HG02623 (cell line): ENCODE measurements at regions not wholly inside any gene's neighbourhood (a gene's known extent, or its start where the extent isn't known, plus 50 kb on each side); places are given as distances from the start of the nearest gene placed in this dataset.
A peak's percentile ranks its signal among the peaks of the same experiment; 100 is the strongest.

ENCODE experiments used
- ATAC-seq: cut with Tn5 transposase; IDR thresholded peaks from one replicate; pipeline ENCODE4 v1.9.1; 2021; ENCODE audit warnings: moderate library complexity; ENCODE audit not compliant: unreplicated experiment

DNA sequence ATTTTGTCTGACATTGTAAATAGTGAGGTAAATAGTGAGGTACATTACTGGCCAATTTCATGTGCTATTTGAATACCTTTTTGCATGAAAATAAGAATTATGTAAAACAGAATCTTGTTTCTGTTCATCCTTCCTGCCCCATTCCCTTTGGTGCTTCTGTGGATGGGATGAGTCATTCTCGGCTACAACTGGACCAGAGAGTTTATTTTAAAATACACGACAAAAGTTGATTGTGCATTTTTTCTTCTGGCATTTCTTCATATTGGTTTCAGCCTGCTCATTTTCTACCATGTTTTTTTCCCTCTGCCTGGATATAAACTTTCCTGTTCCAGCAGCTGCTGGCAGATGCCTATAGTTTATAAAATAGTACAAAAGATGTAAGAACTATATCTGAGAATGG, 107.5 kb downstream of the CYSLTR2 start:
- ATAC-seq, result no peak

DNA sequence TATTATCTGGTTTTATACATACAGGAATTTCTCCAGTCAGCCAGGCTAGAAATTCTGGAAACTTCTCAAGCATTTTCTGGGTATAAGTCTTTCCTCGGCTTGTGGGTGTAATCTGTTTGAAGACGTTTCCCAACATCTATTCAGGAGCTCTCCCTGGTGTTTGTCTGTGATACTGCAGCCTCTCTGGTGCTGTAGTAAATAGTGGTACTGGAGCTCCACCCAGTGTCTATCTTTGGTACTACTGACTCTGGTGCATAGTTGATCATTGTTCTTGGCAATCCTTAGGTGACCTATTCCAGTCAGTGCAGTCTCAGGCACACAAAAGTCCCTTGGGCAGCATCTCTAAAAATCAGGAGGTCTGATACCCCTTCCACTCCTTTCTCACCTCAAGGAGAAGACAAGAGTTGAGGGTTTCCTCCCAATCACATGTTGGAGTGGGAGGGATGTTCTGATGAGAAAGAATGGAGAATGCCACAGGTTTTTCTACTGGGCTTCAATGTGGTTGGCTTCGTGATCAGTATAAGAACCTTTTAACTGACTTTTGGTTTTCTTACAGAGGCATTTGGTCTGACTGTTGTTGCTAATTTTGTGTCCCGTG, 115.5 kb downstream of the CYSLTR2 start:
- peak; percentile 86 for ATAC-seq

DNA sequence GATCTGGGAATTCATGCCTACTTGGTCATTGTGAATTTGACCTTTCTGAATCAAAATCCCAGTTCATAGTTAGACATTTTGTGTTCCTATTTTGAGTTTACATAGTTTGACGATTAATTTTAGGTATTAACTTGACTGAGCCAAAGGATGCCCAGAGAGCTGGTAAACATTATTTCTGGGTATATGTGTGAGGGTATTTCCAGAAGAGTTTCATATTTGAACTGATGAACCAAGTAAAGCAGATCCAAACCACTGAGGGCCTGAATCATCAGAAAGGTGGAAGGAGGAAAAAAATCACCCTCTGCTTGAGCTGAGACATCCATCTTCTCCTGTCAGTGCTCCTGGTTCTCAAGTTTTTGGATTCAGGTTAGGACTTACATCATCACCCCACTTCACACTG, 116.6 kb downstream of the CYSLTR2 start:
- ATAC-seq, result no peak

DNA sequence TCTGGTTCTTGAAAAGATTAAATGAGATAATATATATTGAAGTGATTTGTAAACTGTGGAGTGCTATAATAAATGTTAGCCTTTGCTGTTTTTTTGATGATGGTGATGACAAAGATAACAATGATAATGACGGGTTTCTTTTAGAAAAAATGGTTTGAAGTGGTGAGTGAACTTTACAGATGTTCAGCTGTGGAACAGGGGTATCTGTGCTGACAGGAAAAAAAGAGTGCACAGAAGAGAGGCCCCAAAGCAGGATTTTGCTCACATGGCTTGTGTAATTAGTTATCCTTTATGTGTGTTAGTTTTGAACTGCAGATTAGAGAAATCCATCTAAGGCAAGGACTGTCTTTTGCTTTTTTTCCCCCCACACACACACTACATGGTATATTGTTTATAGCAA, 119.2 kb downstream of the CYSLTR2 start:
- no peak for ATAC-seq

DNA sequence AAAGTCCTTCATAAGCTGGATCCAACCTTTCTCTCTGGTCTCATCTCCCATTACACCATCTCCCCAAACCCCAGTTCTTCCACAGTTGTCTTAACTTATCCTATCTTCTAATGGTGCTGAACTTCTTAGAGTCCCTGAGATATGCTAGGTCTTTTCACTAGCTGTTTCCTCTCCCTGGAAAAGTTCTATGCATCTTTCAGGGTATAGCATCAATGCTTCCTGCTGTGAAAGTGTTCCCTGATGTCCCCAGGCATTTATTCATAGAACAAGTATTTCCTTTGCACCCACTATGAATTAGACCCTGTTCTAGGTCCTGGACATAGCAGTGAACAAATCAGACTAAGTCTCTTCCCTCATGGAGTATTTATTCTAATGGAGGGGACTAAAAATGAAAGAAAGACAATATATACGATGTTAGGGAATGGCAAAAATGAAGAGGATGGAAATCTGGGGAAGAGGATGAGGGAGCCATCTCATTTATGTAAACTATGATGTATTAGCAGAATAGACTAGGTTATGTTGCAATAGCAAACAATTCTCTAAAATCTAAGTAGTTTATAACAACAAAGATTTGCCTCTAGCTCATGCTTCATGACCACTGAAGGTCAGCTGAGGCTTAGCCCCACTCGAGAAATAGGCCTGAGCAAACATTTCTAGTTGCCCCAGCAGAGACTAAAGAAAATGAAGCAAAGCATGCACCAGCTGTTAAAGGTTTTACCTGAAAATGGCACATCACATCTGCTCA, 120.0 kb downstream of the CYSLTR2 start:
- ATAC-seq, result no peak

DNA sequence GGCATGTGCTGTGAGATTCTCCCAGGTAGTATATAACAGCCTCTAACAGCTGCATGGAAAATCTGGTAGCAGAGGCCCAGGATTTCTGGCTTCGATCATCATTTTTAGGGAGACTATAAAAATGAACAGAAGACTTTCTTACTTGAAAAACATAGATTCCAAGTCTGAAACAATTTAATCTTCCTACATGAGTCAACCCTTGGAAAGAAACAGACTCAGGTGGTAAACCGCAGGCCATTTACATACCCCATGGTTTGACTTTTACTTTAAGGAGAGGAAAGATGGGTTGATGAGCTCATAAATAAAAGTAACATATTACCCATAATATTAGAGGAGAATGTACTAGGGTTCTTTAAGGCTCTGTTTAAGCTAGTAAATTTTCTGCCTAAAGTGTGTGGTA, 121.6 kb downstream of the CYSLTR2 start:
- no peak for ATAC-seq

DNA sequence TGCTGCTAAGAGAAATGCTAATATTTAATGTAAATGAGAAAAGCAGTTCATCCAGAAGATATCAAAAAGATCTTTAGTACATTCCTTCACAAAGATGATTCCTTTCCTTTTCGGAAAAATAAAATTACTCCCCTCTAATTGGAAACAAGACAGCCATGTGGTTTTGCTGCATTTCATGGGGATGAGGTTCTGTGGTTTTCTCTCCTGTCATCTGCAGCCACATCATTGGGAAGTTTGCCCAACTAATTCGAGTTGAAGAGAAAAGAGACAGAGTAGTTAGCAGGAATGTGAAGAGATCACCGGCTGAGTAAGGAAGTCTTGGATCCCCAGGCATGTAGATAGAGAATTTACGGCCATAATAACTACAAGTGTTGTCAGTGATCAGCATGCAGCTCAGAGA, 122.1 kb downstream of the CYSLTR2 start:
- ATAC-seq, result no peak

DNA sequence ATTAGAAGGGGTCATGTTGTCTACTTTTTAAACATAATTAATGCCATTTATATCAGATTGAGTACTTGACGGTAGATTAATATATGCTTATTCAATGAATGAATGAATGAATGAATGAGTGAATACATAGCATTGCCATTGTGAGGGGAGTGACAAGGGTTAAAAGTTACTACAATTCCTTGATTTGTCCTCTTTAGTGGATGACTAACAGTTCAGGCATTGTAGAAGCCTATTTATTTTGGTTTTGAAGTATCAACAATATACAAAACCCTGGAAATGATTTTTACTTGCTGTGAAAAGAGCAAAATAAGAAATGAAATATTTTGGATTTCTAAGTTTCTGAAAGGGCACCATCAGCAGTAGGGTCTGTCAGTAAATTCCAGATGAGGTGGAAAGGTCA, 122.7 kb downstream of the CYSLTR2 start:
- no peak for ATAC-seq

DNA sequence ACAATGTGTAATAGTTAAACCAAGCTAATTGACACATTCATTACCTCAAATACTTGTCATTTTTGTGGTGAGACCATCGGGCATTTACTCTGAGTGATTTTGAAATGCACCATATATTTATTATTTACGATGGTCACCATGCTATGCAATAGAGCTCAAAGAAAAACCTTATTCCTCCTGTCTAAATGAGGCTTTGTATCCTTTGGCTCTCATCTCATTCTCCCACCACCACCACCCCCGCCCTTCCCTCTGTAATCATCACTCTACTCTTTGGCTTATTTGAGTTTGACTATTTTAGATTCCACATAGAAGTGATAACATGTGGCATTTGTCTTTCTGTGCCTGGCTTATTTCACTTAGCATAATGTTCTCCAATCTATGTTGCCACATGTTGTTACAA, 124.9 kb downstream of the CYSLTR2 start:
- no peak for ATAC-seq

DNA sequence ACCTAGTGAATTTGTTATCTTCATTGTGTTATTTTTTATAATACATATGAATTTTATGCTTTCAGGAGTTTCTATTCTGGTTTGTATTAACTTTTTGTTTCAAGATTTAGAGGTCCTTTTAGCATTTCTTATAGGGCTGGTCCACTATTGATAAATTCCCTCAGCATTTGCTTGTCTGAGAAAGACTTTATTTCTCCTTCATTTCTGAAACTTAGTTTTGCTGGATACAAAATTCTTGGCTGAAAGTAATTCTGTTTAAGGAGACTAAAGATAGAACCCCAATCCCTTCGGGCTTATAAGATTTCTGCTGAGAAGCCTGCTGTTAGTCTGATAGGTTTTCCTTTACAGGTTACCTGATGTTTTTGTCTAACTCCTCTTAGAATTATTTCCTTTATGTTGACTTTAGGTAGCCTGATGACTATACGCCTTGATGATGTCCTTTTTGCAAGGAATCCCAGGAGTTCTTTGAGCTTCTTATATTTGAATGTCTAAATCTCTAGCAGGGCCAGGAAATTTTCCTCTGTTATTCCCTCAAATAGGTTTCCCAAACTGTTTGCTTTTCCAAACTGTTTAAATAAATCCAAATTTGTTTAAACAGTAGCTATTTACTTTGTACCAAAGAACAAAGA, 127.1 kb downstream of the CYSLTR2 start:
- no peak for ATAC-seq

DNA sequence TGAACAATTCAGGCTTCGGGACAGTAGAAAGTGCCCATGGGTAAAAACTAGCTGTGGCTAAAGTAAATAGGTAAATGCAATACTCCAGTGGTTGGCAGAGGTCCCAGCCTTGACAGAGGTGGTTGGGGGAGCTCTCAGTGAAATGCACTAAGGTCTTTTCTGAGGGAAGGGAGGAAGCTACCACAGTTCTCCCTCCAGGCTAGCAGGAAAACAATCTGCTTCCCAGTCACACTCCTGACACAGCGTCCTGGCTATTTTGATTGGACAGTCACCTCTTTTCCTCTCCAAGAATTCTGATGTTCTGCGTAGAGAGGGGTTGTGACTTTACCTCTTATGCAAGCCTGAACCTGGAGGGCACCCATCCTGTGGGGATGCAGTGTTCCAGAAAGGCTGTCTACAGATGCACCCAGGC, 128.7 kb downstream of the CYSLTR2 start:
- no peak for ATAC-seq

DNA sequence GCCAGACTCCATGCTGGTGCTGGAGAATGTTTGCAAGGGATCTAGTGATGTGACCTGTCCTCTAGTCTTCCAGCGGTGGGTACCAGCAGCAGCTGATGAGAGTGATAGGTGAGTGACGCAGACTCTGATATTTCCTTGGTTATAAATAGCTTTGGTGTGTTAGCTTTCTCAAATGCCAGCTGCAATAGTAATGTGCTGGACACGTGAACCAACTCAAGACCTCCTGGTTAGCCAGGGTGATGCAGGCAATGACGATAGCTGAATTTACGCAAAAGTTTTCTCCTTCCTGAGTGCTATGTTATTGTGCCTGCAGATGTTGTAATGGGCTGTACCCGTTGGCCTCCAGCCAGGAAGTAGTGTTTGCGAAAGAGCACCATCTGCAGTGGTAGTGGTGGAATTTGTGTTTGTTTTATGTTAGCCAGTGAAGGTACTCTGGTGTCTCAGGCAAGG, 129.5 kb downstream of the CYSLTR2 start:
- ATAC-seq, result no peak

DNA sequence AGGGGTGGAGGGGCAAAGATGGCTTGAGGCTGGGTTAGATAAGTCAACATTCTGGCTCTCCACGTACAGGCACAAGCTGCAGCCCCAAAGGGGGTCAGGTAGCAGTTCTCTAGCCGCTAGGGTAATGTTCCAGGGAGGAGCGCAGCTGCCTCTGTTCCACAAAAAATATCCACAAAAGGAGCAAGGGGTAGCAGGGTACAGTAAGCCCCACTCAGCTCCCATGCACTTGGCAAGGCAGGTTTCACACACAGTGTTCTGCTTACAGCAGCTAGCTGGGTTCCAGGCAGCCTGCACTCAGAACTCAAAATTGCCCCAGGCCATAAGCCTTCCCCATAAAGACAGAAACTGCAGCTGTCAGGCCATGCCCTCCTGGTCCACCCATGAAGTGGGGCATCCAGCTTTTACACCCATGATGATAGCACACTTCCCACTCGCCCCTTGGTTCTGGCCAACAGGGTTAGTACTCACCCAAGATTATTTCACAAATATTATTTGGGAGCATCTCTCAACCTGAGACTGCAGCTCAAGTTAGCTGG, 130.0 kb downstream of the CYSLTR2 start:
- ATAC-seq, result no peak

DNA sequence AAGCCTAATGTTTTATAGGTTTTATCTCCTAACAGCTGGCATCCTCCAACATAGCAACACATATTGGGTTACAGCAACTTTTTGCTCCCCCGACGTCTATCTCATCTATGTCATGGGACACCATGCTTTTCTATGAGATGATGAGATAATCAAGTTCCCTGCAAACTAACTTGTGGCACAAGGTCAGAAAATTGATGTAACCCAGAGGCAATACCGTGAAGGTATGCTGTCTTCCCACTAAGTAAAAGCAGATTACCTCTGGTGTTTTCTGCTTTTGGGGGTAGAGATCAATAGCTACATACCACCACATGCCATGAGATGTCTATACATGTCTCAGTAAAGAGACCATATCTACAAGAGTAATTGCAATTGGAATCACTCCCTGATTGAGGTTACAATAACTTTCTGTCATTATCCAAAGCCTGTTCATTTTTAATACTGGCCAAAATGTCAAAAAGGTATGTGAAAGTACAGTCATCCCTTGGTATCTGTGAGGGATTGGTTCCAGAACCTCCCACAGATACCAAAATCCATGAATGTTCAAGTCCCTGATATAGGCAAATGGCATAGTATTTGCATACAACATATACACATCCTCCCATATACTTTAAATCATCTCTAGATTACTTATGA, 131.3 kb downstream of the CYSLTR2 start:
- no peak for ATAC-seq

DNA sequence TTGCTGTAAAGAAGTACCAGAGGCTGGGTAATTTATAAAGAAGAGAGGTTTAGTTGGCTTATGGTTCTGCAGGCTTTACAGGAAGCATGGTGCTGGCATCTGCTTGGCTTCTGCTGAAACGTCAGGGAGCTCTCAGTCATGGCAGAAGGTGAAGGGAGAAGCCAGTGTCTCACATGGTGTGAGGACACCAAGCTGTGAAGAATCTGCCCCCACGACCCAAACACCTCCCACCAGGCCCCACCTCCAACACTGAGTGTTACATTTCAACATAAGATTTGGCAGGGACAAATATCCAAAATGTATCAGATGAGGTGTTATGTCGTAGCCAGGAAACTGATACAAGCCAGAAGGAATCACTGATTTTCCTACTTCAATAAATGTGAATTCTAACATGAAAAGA, 136.5 kb downstream of the CYSLTR2 start:
- no peak for ATAC-seq

DNA sequence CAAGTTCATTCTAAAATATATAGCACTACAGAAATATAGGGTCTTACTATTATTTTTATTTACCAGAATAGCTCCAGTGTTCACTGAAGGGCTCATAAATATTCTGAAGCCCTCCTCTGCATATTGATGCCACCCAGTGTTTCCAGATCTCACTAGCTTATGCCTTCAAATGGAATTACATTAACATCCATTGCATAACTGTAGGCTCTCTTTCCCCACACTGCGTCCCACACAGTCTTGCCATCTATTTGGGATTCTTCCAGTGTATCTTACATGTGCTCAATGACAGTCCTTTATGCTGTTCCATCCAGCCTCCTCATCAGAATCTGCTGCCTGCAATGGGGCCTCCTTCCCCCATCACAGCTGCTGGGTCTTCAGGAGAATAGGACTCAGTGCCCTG, 137.2 kb downstream of the CYSLTR2 start:
- ATAC-seq, result no peak

DNA sequence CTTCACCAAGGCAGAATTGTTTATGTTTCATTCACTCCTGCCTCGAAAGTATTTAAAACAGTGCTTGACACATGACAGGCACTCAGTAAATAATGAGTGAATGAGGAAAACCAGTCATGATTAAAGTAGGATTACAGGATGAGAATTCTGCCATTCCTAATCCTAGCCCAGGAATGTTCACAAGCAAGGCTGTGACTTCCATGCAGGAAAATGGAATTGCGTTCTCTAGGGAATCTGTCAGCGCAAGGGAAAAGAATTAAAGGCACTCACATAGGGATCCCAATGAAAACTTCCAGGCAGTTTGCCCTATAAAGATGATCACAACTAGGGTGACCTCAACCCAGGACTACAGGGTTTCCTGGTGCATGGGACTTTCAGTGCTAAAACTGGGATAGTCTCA, 143.4 kb downstream of the CYSLTR2 start:
- ATAC-seq, result no peak

DNA sequence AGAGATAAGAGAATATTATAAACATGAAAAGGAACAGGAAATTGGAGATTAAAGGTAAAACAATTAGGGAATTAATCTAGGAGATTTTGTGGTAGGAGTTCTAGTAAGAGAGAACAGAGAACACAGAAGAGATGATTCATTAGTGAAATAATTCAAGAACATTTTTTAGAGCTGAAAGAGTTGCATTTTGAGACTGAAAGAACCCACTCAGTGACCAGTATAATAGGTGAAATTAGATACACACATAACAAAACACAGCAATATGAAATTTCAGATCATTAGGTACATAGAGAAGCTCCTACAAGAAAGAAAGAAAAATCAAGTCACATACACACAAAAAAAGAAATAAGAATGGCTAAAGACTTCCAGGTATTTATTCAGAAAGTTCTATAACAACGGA, 144.0 kb downstream of the CYSLTR2 start:
- ATAC-seq, result no peak

DNA sequence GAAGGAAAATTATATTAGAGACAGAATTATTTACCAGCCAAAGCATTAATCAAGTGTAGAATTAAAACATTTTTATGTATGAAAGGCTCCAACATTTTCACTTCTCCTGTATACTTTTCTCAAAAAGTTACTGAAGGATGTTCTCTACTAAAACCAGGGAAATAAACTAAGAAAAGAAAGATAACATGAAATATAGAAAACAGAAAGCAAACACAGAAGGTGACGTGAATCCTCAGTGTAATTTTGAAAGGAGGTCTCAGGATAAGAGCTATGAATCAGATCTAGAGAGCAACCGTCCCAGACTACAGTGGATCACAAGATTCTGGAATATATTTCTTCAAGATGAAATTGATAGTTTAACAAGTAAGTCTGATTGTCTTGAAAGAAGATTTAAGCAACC, 144.5 kb downstream of the CYSLTR2 start:
- no peak for ATAC-seq

DNA sequence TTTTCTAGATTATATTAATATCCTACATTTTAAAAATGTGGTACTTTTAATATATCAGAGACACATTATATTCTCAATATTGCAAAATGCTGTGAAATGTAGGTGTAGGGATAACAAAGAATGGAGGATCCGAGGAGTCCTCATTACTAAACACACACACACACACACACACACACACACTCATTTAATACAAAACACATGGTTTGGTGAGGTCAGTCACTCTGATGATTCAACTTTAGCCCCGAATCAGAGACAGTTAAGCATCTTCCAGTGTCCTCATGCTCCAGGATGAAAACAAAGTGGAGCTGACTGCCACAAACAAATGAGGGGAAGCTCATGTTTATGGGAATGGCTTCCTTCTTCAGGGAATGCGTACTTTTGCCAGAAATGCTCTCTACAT, 147.5 kb downstream of the CYSLTR2 start:
- no peak for ATAC-seq

DNA sequence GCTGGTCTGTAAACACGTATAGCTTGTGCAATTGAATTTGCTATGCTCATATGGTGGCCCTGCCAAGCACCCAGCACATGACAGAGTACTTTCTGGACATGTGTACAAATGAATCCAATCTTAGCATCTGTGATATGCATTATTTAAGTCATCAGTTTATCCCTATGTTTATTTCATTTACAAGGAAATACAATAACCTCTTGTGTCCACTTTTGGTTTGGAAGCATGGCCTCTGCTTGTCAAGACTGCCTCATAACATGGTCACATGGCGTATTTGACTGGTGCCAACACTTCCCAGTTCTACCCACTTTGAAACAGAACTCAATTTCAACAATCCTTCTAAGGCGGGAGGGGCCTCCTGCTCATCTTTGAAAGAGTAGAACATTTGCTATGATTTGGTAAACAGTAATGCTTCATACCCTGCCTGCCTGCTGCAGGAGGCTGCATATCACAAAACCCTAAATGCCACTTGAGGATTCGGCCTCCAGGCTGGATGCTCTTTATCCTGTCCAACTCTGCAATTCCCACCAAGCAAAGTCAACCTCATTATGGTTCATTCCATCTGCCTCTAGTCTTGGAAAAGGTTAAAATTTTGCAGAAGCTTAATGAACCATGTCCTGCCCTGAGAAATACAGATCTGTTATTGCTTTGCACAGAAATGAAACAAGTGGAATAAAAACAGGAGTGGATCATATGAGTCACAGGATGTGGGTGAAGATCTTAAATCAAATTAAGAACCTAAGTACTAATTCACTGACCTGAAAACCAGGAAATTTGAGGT, 151.3 kb downstream of the CYSLTR2 start:
- ATAC-seq, result no peak
